ENCODE measurements at regions not wholly inside any gene's neighbourhood (a gene's known extent, or its start where the extent isn't known, plus 50 kb on each side); places are given as distances from the start of the nearest gene placed in this dataset.

GRCh38 chr6:47383360-47383759 lies 73.7 kb upstream of the TNFRSF21 start:
- peaks cover 2% of the 10 kb centered on the region for H3K27me3 Mint-ChIP-seq (ENCODE audit: low read depth)
- H3K36me3 Mint-ChIP-seq (ENCODE audit: low read depth), result no peaks in the 10 kb centered on the region
- intact Hi-C loops (cut with micrococcal nuclease), result no loop called here
- no peak overlapping the region for H3K27ac Mint-ChIP-seq
- no peak overlapping the region for H3K4me3 Mint-ChIP-seq
- no peaks in the 10 kb centered on the region for H3K9me3 Mint-ChIP-seq
- no peak for DNase-seq
- CTCF ChIA-PET, result no interaction called here
- no peaks in the 10 kb centered on the region for H3K4me1 Mint-ChIP-seq (ENCODE audit: low read depth)

- Mint-ChIP-seq H3K36me3 (ENCODE audit: low read depth) (peaks cover 1% of the 10 kb centered on the region), H3K27ac (no peak overlapping the region), H3K4me3 (no peak overlapping the region), H3K9me3 (peaks cover 7% of the 10 kb centered on the region), H3K27me3 (ENCODE audit: low read depth) (peaks cover 9% of the 10 kb centered on the region), H3K4me1 (ENCODE audit: low read depth) (no peaks in the 10 kb centered on the region)
- intact Hi-C loops (cut with micrococcal nuclease), result no loop called here
- CTCF ChIA-PET, result interaction anchor here (1.2 kb wide), 1 partner anchor 396 kb away, joined by 3 read pairs; no protein-coding TSS in a partner anchor
- no peak for DNase-seq
These were observed 82.0 kb upstream of the TNFRSF21 start for GRCh38 chr6:47391675-47392074.

- CTCF ChIA-PET, result interaction anchor here (1.2 kb wide), 1 partner anchor 396 kb away, joined by 3 read pairs; no protein-coding TSS in a partner anchor
- Mint-ChIP-seq H3K36me3 (ENCODE audit: low read depth) (peaks cover 1% of the 10 kb centered on the region), H3K27me3 (ENCODE audit: low read depth) (peaks cover 9% of the 10 kb centered on the region), H3K9me3 (peaks cover 7% of the 10 kb centered on the region), H3K4me1 (ENCODE audit: low read depth) (no peaks in the 10 kb centered on the region), H3K27ac (no peak overlapping the region), H3K4me3 (no peak overlapping the region)
- DNase-seq, result no peak
- intact Hi-C loops (cut with micrococcal nuclease), result no loop called here
These were observed 82.5 kb upstream of the TNFRSF21 start for GRCh38 chr6:47392251-47392650.

GRCh38 chr6:47396401-47397069 lies 81.1 kb upstream of the CD2AP start:
- no peaks in the 10 kb centered on the region for H3K36me3 Mint-ChIP-seq (ENCODE audit: low read depth)
- DNase-seq, result no peak
- H3K4me3 Mint-ChIP-seq, result no peak overlapping the region
- intact Hi-C loops (cut with micrococcal nuclease), result no loop called here
- H3K9me3 Mint-ChIP-seq, result no peaks in the 10 kb centered on the region
- CTCF ChIA-PET, result interaction anchor here (0.6 kb wide), 1 partner anchor 182 kb away, joined by 3 read pairs; no protein-coding TSS in a partner anchor
- H3K27me3 Mint-ChIP-seq (ENCODE audit: low read depth), result peaks cover 5% of the 10 kb centered on the region
- H3K4me1 Mint-ChIP-seq (ENCODE audit: low read depth), result no peaks in the 10 kb centered on the region
- no peak overlapping the region for H3K27ac Mint-ChIP-seq

- no peak for DNase-seq
- intact Hi-C loops (cut with micrococcal nuclease), result no loop called here
- no peak overlapping the region for H3K4me3 Mint-ChIP-seq
- H3K27ac Mint-ChIP-seq, result no peak overlapping the region
- H3K9me3 Mint-ChIP-seq, result no peaks in the 10 kb centered on the region
- peaks cover 2% of the 10 kb centered on the region for H3K27me3 Mint-ChIP-seq (ENCODE audit: low read depth)
- no peaks in the 10 kb centered on the region for H3K36me3 Mint-ChIP-seq (ENCODE audit: low read depth)
- no peaks in the 10 kb centered on the region for H3K4me1 Mint-ChIP-seq (ENCODE audit: low read depth)
- CTCF ChIA-PET, result no interaction called here
These were observed 77.0 kb upstream of the CD2AP start for GRCh38 chr6:47400581-47400980.

GRCh38 chr6:47402081-47402480 lies 75.5 kb upstream of the CD2AP start:
- intact Hi-C loops (cut with micrococcal nuclease), result no loop called here
- Mint-ChIP-seq H3K27ac (no peak overlapping the region), H3K4me3 (no peak overlapping the region), H3K36me3 (ENCODE audit: low read depth) (no peaks in the 10 kb centered on the region), H3K9me3 (no peaks in the 10 kb centered on the region), H3K4me1 (ENCODE audit: low read depth) (no peaks in the 10 kb centered on the region), H3K27me3 (ENCODE audit: low read depth) (peaks cover 2% of the 10 kb centered on the region)
- CTCF ChIA-PET, result no interaction called here
- DNase-seq, result no peak

- Mint-ChIP-seq H3K27ac (no peak overlapping the region), H3K36me3 (ENCODE audit: low read depth) (no peaks in the 10 kb centered on the region), H3K9me3 (no peaks in the 10 kb centered on the region), H3K4me1 (ENCODE audit: low read depth) (no peaks in the 10 kb centered on the region), H3K27me3 (ENCODE audit: low read depth) (peaks cover 2% of the 10 kb centered on the region), H3K4me3 (no peak overlapping the region)
- DNase-seq, result no peak
- intact Hi-C loops (cut with micrococcal nuclease), result no loop called here
- CTCF ChIA-PET, result no interaction called here
These were observed 74.5 kb upstream of the CD2AP start for GRCh38 chr6:47403056-47403455.

- no peak overlapping the region for H3K4me3 Mint-ChIP-seq
- H3K4me1 Mint-ChIP-seq (ENCODE audit: low read depth), result no peaks in the 10 kb centered on the region
- DNase-seq, result no peak
- H3K36me3 Mint-ChIP-seq (ENCODE audit: low read depth), result no peaks in the 10 kb centered on the region
- CTCF ChIA-PET, result no interaction called here
- intact Hi-C loops (cut with micrococcal nuclease), result no loop called here
- no peaks in the 10 kb centered on the region for H3K9me3 Mint-ChIP-seq
- no peak overlapping the region for H3K27ac Mint-ChIP-seq
- peaks cover 2% of the 10 kb centered on the region for H3K27me3 Mint-ChIP-seq (ENCODE audit: low read depth)
These were observed 73.8 kb upstream of the CD2AP start for GRCh38 chr6:47403801-47404200.

- no peak overlapping the region for H3K27ac Mint-ChIP-seq
- H3K36me3 Mint-ChIP-seq (ENCODE audit: low read depth), result no peaks in the 10 kb centered on the region
- CTCF ChIA-PET, result no interaction called here
- H3K27me3 Mint-ChIP-seq (ENCODE audit: low read depth), result peaks cover 2% of the 10 kb centered on the region
- no peaks in the 10 kb centered on the region for H3K9me3 Mint-ChIP-seq
- DNase-seq, result no peak
- H3K4me3 Mint-ChIP-seq, result no peak overlapping the region
- no peaks in the 10 kb centered on the region for H3K4me1 Mint-ChIP-seq (ENCODE audit: low read depth)
- intact Hi-C loops (cut with micrococcal nuclease), result no loop called here
These were observed 73.2 kb upstream of the CD2AP start for GRCh38 chr6:47404435-47404834.

GRCh38 chr6:47405273-47405672 lies 72.3 kb upstream of the CD2AP start:
- DNase-seq, result no peak
- H3K36me3 Mint-ChIP-seq (ENCODE audit: low read depth), result no peaks in the 10 kb centered on the region
- CTCF ChIA-PET, result no interaction called here
- H3K27ac Mint-ChIP-seq, result no peak overlapping the region
- H3K4me3 Mint-ChIP-seq, result no peak overlapping the region
- peaks cover 2% of the 10 kb centered on the region for H3K27me3 Mint-ChIP-seq (ENCODE audit: low read depth)
- intact Hi-C loops (cut with micrococcal nuclease), result no loop called here
- no peaks in the 10 kb centered on the region for H3K4me1 Mint-ChIP-seq (ENCODE audit: low read depth)
- no peaks in the 10 kb centered on the region for H3K9me3 Mint-ChIP-seq

GRCh38 chr6:47407300-47408281 lies 70.0 kb upstream of the CD2AP start:
- Mint-ChIP-seq H3K4me3 (no peak overlapping the region), H3K27ac (no peak overlapping the region), H3K27me3 (ENCODE audit: low read depth) (peaks cover 2% of the 10 kb centered on the region), H3K36me3 (ENCODE audit: low read depth) (no peaks in the 10 kb centered on the region), H3K9me3 (no peaks in the 10 kb centered on the region), H3K4me1 (ENCODE audit: low read depth) (no peaks in the 10 kb centered on the region)
- CTCF ChIA-PET, result interaction anchor here (1.0 to 1.5 kb wide), 3 partner anchors 224 to 373 kb away, joined by 3 to 4 read pairs (median 4); no protein-coding TSS in a partner anchor
- DNase-seq, result no peak
- intact Hi-C loops (cut with micrococcal nuclease), result no loop called here

GRCh38 chr6:47413752-47414422 lies 63.7 kb upstream of the CD2AP start:
- peak overlapping the region; percentile 46 for H3K27ac Mint-ChIP-seq
- H3K36me3 Mint-ChIP-seq (ENCODE audit: low read depth), result no peaks in the 10 kb centered on the region
- peak; percentile 55 for DNase-seq
- CTCF ChIA-PET, result interaction anchor here (0.6 to 4.0 kb wide), 18 partner anchors 60 to 373 kb away, joined by 3 to 23 read pairs (median 4); partner anchors contain the start of gene OPN5
- H3K9me3 Mint-ChIP-seq, result no peaks in the 10 kb centered on the region
- intact Hi-C loops (cut with micrococcal nuclease), result loop anchor here (1.0 kb wide), 5 partner anchors 64 to 366 kb away; no protein-coding TSS in a partner anchor
- H3K4me3 Mint-ChIP-seq, result peak overlapping the region; percentile 63
- no peaks in the 10 kb centered on the region for H3K27me3 Mint-ChIP-seq (ENCODE audit: low read depth)
- peaks cover 15% of the 10 kb centered on the region for H3K4me1 Mint-ChIP-seq (ENCODE audit: low read depth)
